Loucy (cell line): ENCODE measurements at regions not wholly inside any gene's neighbourhood (a gene's known extent, or its start where the extent isn't known, plus 50 kb on each side); places are given as distances from the start of the nearest gene placed in this dataset.

Experiments used
- EZH2phosphoT487 ChIP-seq: fragments of 200-600 bp; IDR thresholded peaks from 2 replicates; pipeline ENCODE4 v1.6.1; 2018; ENCODE audit warnings: antibody characterized with exemption, mild to moderate bottlenecking, moderate library complexity, borderline replicate concordance
- TF ChIP-seq, protein P1 (sequence below): fragments of 200-600 bp; sonication (generic); conservative IDR thresholded peaks from 2 replicates; pipeline ENCODE4 v1.5.1; 2014; ENCODE audit warnings: mild to moderate bottlenecking, antibody characterized with exemption, low read length

- TF ChIP-seq, protein P1, sequence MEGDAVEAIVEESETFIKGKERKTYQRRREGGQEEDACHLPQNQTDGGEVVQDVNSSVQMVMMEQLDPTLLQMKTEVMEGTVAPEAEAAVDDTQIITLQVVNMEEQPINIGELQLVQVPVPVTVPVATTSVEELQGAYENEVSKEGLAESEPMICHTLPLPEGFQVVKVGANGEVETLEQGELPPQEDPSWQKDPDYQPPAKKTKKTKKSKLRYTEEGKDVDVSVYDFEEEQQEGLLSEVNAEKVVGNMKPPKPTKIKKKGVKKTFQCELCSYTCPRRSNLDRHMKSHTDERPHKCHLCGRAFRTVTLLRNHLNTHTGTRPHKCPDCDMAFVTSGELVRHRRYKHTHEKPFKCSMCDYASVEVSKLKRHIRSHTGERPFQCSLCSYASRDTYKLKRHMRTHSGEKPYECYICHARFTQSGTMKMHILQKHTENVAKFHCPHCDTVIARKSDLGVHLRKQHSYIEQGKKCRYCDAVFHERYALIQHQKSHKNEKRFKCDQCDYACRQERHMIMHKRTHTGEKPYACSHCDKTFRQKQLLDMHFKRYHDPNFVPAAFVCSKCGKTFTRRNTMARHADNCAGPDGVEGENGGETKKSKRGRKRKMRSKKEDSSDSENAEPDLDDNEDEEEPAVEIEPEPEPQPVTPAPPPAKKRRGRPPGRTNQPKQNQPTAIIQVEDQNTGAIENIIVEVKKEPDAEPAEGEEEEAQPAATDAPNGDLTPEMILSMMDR, result no peak
- TF ChIP-seq EZH2phosphoT487, result no peak
Observed at GRCh38 chr14:55973911-55974630, 144.1 kb upstream of the PELI2 start.
